GM12878 (cell line): ENCODE measurements at regions not wholly inside any gene's neighbourhood (a gene's known extent, or its start where the extent isn't known, plus 50 kb on each side); places are given as distances from the start of the nearest gene placed in this dataset.

Experiments used
- ATAC-seq: fragments of 200-7000 bp; cut with Tn5 transposase; 3 replicates; pipeline ENCODE4 v1.9.1; 2020; ENCODE audit warnings: mild to moderate bottlenecking, moderate library complexity
- BruUV-seq: library from RNA; stranded (reverse); fragments of 400-500 nt; replicated peaks from 2 replicates; lab custom pipeline; 2021; lab: Mats Ljungman, UMichigan
- CTCF ChIA-PET: fragments of 300-600 bp; sonication (Branson Sonifier 250); formaldehyde crosslinking; extraction: SDS; loops from one replicate; lab custom pipeline; 2021; ENCODE audit warnings: inconsistent platforms; lab: Yijun Ruan, JAX
- POLR2A ChIA-PET: fragments of 350-600 bp; formaldehyde crosslinking; extraction: SDS; loops from one replicate; lab custom pipeline; 2021; ENCODE audit warnings: inconsistent platforms; lab: Charles Lee
- RAD21 ChIA-PET: fragments of 300-600 bp; sonication (Branson Sonifier 250); formaldehyde crosslinking; loops from one replicate; lab custom pipeline; 2023; ENCODE audit warnings: antibody characterized with exemption; ENCODE audit not compliant: unreplicated experiment; lab: Charles Lee
- SMC1A ChIA-PET: fragments of 300-600 bp; sonication (Branson Sonifier 250); formaldehyde crosslinking; loops from one replicate; lab custom pipeline; 2023; ENCODE audit not compliant: unreplicated experiment, uncharacterized antibody; lab: Charles Lee
- DNase-seq: peaks from one replicate; pipeline ENCODE4 v3.0.0-alpha.2; 2011; ENCODE audit warnings: low read depth, low spot score
- FAIRE-seq: peaks from 3 replicates; lab custom pipeline; 2011; peaks lifted over from hg19 to GRCh38; lab: Jason Lieb, UNC
- H2AFZ ChIP-seq: 2 replicates; pipeline ENCODE4 v1.6.0; 2011; ENCODE audit warnings: low read depth, low read length, control low read depth; ENCODE audit not compliant: control insufficient read depth
- H3K27ac ChIP-seq: 2 replicates; pipeline ENCODE4 v1.5.1; 2011; ENCODE audit warnings: control low read depth; ENCODE audit not compliant: control insufficient read depth, insufficient read depth
- H3K27me3 ChIP-seq, 2 experiments: replicated peaks in 1 of 2; 2 replicates each; pipeline versions ENCODE4 v1.6.0 to v1.6.1; 2011; ENCODE audit warnings: low read length in 1 of 2; ENCODE audit not compliant: control insufficient read depth in 2 of 2, insufficient read depth in 2 of 2
- H3K36me3 ChIP-seq, 2 experiments: 2 replicates each; pipeline ENCODE4 v1.5.1; 2011; ENCODE audit warnings: low read length in 1 of 2; ENCODE audit not compliant: control insufficient read depth in 2 of 2, insufficient read depth in 2 of 2
- H3K4me1 ChIP-seq: 2 replicates; pipeline ENCODE4 v1.6.1; 2011; ENCODE audit warnings: mild to moderate bottlenecking, low read length, moderate library complexity, mixed read lengths; ENCODE audit not compliant: control insufficient read depth, insufficient read depth
- H3K4me2 ChIP-seq: 2 replicates; pipeline ENCODE4 v1.6.0; 2011; ENCODE audit warnings: control low read depth; ENCODE audit not compliant: control insufficient read depth, insufficient read depth
- H3K4me3 ChIP-seq: fragments of 200-600 bp; sonication (generic); 2 replicates; pipeline ENCODE4 v1.5.1; 2016
- H3K79me2 ChIP-seq: 2 replicates; pipeline ENCODE4 v1.6.0; 2011; ENCODE audit warnings: low read length; ENCODE audit not compliant: control insufficient read depth, insufficient read depth
- H3K9ac ChIP-seq: 2 replicates; pipeline ENCODE4 v1.8.0; 2011; ENCODE audit warnings: low read length, control low read depth, mixed read lengths; ENCODE audit not compliant: control insufficient read depth, insufficient read depth
- H3K9me3 ChIP-seq: replicated peaks from 3 replicates; pipeline ENCODE4 v1.5.1; 2011; ENCODE audit warnings: mild to moderate bottlenecking, low read length; ENCODE audit not compliant: control insufficient read depth, insufficient read depth
- H4K20me1 ChIP-seq: 2 replicates; pipeline ENCODE4 v1.6.0; 2011; ENCODE audit not compliant: control insufficient read depth, insufficient read depth
- ASH2L ChIP-seq: fragments of 300-600, 200-600 bp; sonication (generic); IDR thresholded peaks from 2 replicates; pipeline ENCODE4 v1.6.1; 2017; ENCODE audit warnings: low read depth, mild to moderate bottlenecking, borderline replicate concordance
- CHD4 ChIP-seq: fragments of 200-600 bp; sonication (generic); IDR thresholded peaks from 2 replicates; pipeline ENCODE4 v1.6.1; 2016; ENCODE audit warnings: mild to moderate bottlenecking
- CUX1 ChIP-seq: IDR thresholded peaks from 2 replicates; pipeline ENCODE4 v1.6.1; 2012; ENCODE audit warnings: improper control_type of control experiment, low read depth, low read length; ENCODE audit not compliant: insufficient replicate concordance
- DPF2 ChIP-seq: fragments of 450-650 bp; IDR thresholded peaks from 2 replicates; pipeline ENCODE4 v1.6.1; 2017; ENCODE audit warnings: mild to moderate bottlenecking
- HDAC6 ChIP-seq: fragments of 200-600 bp; sonication (generic); IDR thresholded peaks from one replicate; pipeline ENCODE4 v1.8.0; 2017; ENCODE audit warnings: antibody characterized with exemption; ENCODE audit not compliant: unreplicated experiment
- HDGF ChIP-seq: fragments of 450-650 bp; IDR thresholded peaks from 2 replicates; pipeline ENCODE4 v1.6.1; 2016; ENCODE audit warnings: antibody characterized with exemption
- IKZF2 ChIP-seq, 2 experiments: fragments of 450-650 bp; IDR thresholded peaks; 2 replicates each; pipeline ENCODE4 v1.6.1; 2017; ENCODE audit warnings: mild to moderate bottlenecking in 2 of 2, moderate library complexity in 2 of 2
- KDM1A ChIP-seq: fragments of 200-600 bp; sonication (generic); IDR thresholded peaks from 2 replicates; pipeline ENCODE4 v1.6.1; 2016; ENCODE audit warnings: borderline replicate concordance
- NR2C2 ChIP-seq: IDR thresholded peaks from 2 replicates; pipeline ENCODE4 v1.6.1; 2011; ENCODE audit warnings: borderline replicate concordance, low read depth; ENCODE audit not compliant: control insufficient read depth, insufficient read length
- PAX5 ChIP-seq: IDR thresholded peaks from 2 replicates; pipeline ENCODE4 v1.6.1; 2011; ENCODE audit warnings: low read depth, low read length, borderline replicate concordance
- POU2F2 ChIP-seq: IDR thresholded peaks from 3 replicates; pipeline ENCODE4 v1.6.1; 2011; ENCODE audit warnings: low read depth, mild to moderate bottlenecking, low read length, borderline replicate concordance
- RB1 ChIP-seq: fragments of 450-650 bp; formaldehyde crosslinking; IDR thresholded peaks from 2 replicates; pipeline ENCODE4 v1.6.1; 2017; ENCODE audit warnings: mild to moderate bottlenecking, borderline replicate concordance
- SIN3A ChIP-seq: IDR thresholded peaks from 2 replicates; pipeline ENCODE4 v1.6.1; 2012; ENCODE audit warnings: low read depth, low read length, improper control_type of control experiment
- SIX5 ChIP-seq: IDR thresholded peaks from 2 replicates; pipeline ENCODE4 v1.6.1; 2011; ENCODE audit warnings: mild to moderate bottlenecking, low read depth, low read length, moderate library complexity; ENCODE audit not compliant: severe bottlenecking
- SREBF1 ChIP-seq: IDR thresholded peaks from 2 replicates; pipeline ENCODE4 v1.6.1; 2012; ENCODE audit warnings: mild to moderate bottlenecking, low read length
- TBL1XR1 ChIP-seq: IDR thresholded peaks from 2 replicates; pipeline ENCODE4 v1.6.1; 2012; ENCODE audit warnings: low read depth, low read length, improper control_type of control experiment
- USF2 ChIP-seq: IDR thresholded peaks from 2 replicates; pipeline ENCODE4 v1.6.1; 2011; ENCODE audit warnings: low read depth, low read length, improper control_type of control experiment, borderline replicate concordance
- ZSCAN29 ChIP-seq: fragments of 450-650 bp; IDR thresholded peaks from 2 replicates; pipeline ENCODE4 v1.6.1; 2017; ENCODE audit warnings: mild to moderate bottlenecking, moderate library complexity
- in situ Hi-C: fragments of 300-500 bp; cut with MboI; formaldehyde crosslinking; loops from 9 replicates; pipeline ENCODE4 v1.14.3; 2018; ENCODE audit warnings: mixed read lengths
- intact Hi-C: fragments of 100-400 bp; cut with micrococcal nuclease; formaldehyde crosslinking; loops from one replicate; pipeline ENCODE4 v1.14.2; 2022; ENCODE audit not compliant: unreplicated experiment

DNA sequence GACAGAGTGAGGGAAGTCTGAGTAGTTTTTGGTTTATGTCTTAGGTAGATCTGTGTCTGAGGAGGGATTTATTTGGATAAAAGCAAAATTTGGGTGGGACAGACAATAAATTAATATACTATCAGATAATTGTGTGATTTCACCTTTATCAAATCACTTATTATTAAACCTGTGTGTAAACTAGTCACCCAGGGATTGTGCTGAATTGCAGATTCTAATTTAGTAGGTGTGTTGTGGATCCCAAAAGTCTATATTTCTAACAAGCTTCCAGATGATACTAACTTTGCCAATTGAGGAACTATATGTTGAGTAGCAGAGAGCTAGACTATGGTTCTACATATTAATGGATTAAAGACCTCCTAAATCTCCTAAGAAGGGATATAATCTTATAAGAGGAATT, 978.5 kb upstream of the FBXO33 start:
- H3K36me3 ChIP-seq, result no peaks in the 10 kb centered on the region
- POLR2A ChIA-PET, result no interaction called here
- H3K4me3 ChIP-seq, result no peak overlapping the region
- no peaks in the 10 kb centered on the region for H3K27me3 ChIP-seq
- no peak overlapping the region for H3K9ac ChIP-seq
- SMC1A ChIA-PET, result no interaction called here
- no peak overlapping the region for H3K4me2 ChIP-seq
- RAD21 ChIA-PET, result no interaction called here
- ATAC-seq, result no peak
- intact Hi-C loops, result no loop called here
- H3K79me2 ChIP-seq, result no peaks in the 10 kb centered on the region
- H2AFZ ChIP-seq, result no peak overlapping the region
- TF ChIP-seq DPF2, result no peak
- TF ChIP-seq USF2, result no peak
- no peak for TF ChIP-seq IKZF2 (IDR thresholded peaks at IDR 0.05)
- TF ChIP-seq PAX5, result no peak
- TF ChIP-seq SREBF1, result no peak
- no peak for TF ChIP-seq ASH2L
- no peak for TF ChIP-seq HDGF
- no peak for TF ChIP-seq RB1
- TF ChIP-seq ZSCAN29, result no peak
- TF ChIP-seq CHD4, result no peak
- TF ChIP-seq HDAC6, result no peak
- TF ChIP-seq SIX5, result no peak
- TF ChIP-seq CUX1, result no peak
- no peak for TF ChIP-seq TBL1XR1
- TF ChIP-seq NR2C2, result no peak
- no peak for TF ChIP-seq KDM1A
- TF ChIP-seq POU2F2, result no peak
- no peak for TF ChIP-seq SIN3A
- TF ChIP-seq, all 136 proteins: peak for 0
- H3K27ac ChIP-seq, result no peak overlapping the region
- no peak for DNase-seq
- CTCF ChIA-PET, result interaction anchor here (0.7 kb wide), 1 partner anchor 17 kb away, joined by 3 read pairs; no protein-coding TSS in a partner anchor
- no peak for FAIRE-seq
- no peaks in the 10 kb centered on the region for H4K20me1 ChIP-seq
- no peaks in the 10 kb centered on the region for H3K4me1 ChIP-seq
- no peaks in the 10 kb centered on the region; the same call in 2 of the 3 replicates for H3K9me3 ChIP-seq
- in situ Hi-C loops, result no loop called here
- BruUV-seq, result no TSS peak
